C4-2B (cell line): ENCODE measurements at regions not wholly inside any gene's neighbourhood (a gene's known extent, or its start where the extent isn't known, plus 50 kb on each side); places are given as distances from the start of the nearest gene placed in this dataset.

ENCODE experiments used
- ZFX ChIP-seq: fragments of 450-650 bp; IDR thresholded peaks from 2 replicates; pipeline ENCODE4 v1.6.1; 2017
- TF ChIP-seq, protein P1 (sequence below): fragments of 450-650 bp; conservative IDR thresholded peaks from 2 replicates; pipeline ENCODE4 v1.5.1; 2017; ENCODE audit warnings: mild to moderate bottlenecking

DNA sequence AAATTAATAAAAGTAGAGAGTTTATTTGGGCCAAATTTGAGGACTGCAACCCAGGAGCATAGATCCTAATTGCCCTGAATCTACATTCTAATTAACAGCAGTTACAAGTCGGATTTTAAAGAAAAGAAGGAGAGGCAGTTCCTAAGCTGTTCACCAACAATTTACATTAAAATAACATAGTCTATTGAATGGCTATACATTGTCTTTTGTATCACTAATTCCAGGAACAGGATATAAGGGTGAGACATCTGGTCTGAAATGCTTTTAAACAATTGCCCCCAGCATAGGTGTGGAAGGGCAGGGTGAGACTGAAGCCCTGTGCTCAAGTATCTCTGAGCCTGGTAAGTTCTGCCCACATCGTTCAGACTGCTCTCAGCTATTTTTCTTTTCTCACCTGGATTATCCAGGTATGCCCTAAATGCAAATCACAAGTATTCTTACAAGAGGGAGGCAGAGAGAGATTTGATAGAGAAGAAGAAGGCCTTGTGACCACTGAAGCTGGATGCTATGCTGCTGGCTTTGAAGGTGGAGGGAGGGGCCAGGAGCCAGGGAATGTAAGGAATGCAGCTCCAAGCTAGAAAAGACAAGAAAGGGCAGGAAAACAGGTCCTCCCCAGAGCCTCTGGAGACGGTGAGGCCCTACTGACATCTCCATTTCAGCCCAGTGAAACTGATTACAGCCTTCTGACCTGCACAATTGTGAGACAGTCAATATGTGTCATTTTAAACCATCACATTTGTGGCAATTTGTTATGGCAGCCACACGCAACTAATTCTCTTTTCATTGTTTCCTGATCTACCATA, 189.4 kb upstream of the ARL4C start:
- TF ChIP-seq, protein P1, sequence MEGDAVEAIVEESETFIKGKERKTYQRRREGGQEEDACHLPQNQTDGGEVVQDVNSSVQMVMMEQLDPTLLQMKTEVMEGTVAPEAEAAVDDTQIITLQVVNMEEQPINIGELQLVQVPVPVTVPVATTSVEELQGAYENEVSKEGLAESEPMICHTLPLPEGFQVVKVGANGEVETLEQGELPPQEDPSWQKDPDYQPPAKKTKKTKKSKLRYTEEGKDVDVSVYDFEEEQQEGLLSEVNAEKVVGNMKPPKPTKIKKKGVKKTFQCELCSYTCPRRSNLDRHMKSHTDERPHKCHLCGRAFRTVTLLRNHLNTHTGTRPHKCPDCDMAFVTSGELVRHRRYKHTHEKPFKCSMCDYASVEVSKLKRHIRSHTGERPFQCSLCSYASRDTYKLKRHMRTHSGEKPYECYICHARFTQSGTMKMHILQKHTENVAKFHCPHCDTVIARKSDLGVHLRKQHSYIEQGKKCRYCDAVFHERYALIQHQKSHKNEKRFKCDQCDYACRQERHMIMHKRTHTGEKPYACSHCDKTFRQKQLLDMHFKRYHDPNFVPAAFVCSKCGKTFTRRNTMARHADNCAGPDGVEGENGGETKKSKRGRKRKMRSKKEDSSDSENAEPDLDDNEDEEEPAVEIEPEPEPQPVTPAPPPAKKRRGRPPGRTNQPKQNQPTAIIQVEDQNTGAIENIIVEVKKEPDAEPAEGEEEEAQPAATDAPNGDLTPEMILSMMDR, result no peak
- no peak for TF ChIP-seq ZFX
